Liver (tissue), 8 donors: ENCODE measurements at regions not wholly inside any gene's neighbourhood (a gene's known extent, or its start where the extent isn't known, plus 50 kb on each side); places are given as distances from the start of the nearest gene placed in this dataset.

ENCODE experiments used
- DNase-seq: peaks from one replicate; pipeline ENCODE4 v3.0.0-alpha.2; 2017; ENCODE audit warnings: low spot score
- H3K27ac ChIP-seq, 2 donors: one replicate each; pipeline ENCODE4 v1.7.0; 2013; ENCODE audit warnings: inconsistent platforms in 2 of 2, low read length in 2 of 2, control low read depth in 1 of 2, low read depth in 1 of 2, mild to moderate bottlenecking in 1 of 2
- H3K27me3 ChIP-seq, 4 donors: one replicate each; pipeline versions ENCODE4 v1.6.1 to v1.7.0; 2013; ENCODE audit warnings: low read length in 3 of 4, inconsistent platforms in 1 of 4, mild to moderate bottlenecking in 1 of 4, moderate library complexity in 1 of 4; ENCODE audit not compliant: control insufficient read depth in 4 of 4, insufficient read depth in 4 of 4
- H3K36me3 ChIP-seq, 4 donors: one replicate each; pipeline versions ENCODE4 v1.6.1 to v1.7.0; 2013; ENCODE audit warnings: low read length in 3 of 4, mild to moderate bottlenecking in 3 of 4, low read depth in 1 of 4, moderate library complexity in 1 of 4; ENCODE audit not compliant: control insufficient read depth in 4 of 4, insufficient read depth in 3 of 4
- H3K4me1 ChIP-seq, 4 donors: one replicate each; pipeline versions ENCODE4 v1.6.1 to v1.7.0; 2013; ENCODE audit warnings: low read length in 3 of 4, mild to moderate bottlenecking in 3 of 4, moderate library complexity in 1 of 4; ENCODE audit not compliant: control insufficient read depth in 4 of 4, insufficient read depth in 4 of 4
- H3K4me3 ChIP-seq, 3 donors: one replicate each; pipeline versions ENCODE4 v1.6.1 to v1.7.0; 2013; ENCODE audit warnings: low read length in 3 of 3, control low read depth in 1 of 3, low read depth in 1 of 3, mild to moderate bottlenecking in 1 of 3
- H3K9ac ChIP-seq, 2 donors: one replicate each; pipeline ENCODE4 v1.7.0; 2013; ENCODE audit warnings: low read length in 2 of 2, mild to moderate bottlenecking in 2 of 2, moderate library complexity in 2 of 2, control low read depth in 1 of 2, low read depth in 1 of 2
- H3K9me3 ChIP-seq, 4 donors: one replicate each; pipeline versions ENCODE4 v1.6.1 to v1.7.0; 2013; ENCODE audit warnings: low read length in 3 of 4; ENCODE audit not compliant: control insufficient read depth in 4 of 4
- CTCF ChIP-seq: fragments of 150-350 bp; IDR thresholded peaks from 2 replicates; pipeline ENCODE4 v1.5.1; 2017; ENCODE audit warnings: improper control_type of control experiment, low read depth, low read length; ENCODE audit not compliant: missing input control
- EGR1 ChIP-seq, 2 donors: IDR thresholded peaks; 2 replicates each; pipeline ENCODE4 v1.6.1; 2016 to 2018; ENCODE audit warnings: antibody characterized with exemption in 2 of 2, low read depth in 2 of 2
- FOXA1 ChIP-seq: IDR thresholded peaks from 2 replicates; pipeline ENCODE4 v1.6.1; 2016; ENCODE audit warnings: antibody characterized with exemption
- RAD21 ChIP-seq, 2 donors: IDR thresholded peaks; 2 replicates each; pipeline ENCODE4 v1.6.1; 2016; ENCODE audit warnings: antibody characterized with exemption in 2 of 2, mild to moderate bottlenecking in 2 of 2
- YY1 ChIP-seq: IDR thresholded peaks from 2 replicates; pipeline ENCODE4 v1.6.1; 2016; ENCODE audit warnings: antibody characterized with exemption, mild to moderate bottlenecking
- ZBTB33 ChIP-seq: IDR thresholded peaks from 2 replicates; pipeline ENCODE4 v1.6.1; 2016; ENCODE audit warnings: antibody characterized with exemption
- WGBS: extraction: QIAGEN DNeasy Blood & Tissue Kit; methylation state at CpG from one replicate; pipeline ENCODE4 v1.1.7; 2013; 5-methylcytosine and 5-hydroxymethylcytosine counted together
- TF ChIP-seq, protein P1 (sequence below): IDR thresholded peaks from 2 replicates; pipeline ENCODE4 v1.6.1; 2016; ENCODE audit warnings: antibody characterized with exemption
- TF ChIP-seq, protein P2 (sequence below): IDR thresholded peaks from 2 replicates; pipeline ENCODE4 v1.6.1; 2016; ENCODE audit warnings: antibody characterized with exemption
- TF ChIP-seq, protein P3 (sequence below): IDR thresholded peaks from 2 replicates; pipeline ENCODE4 v1.6.1; 2016; ENCODE audit warnings: antibody characterized with exemption, mild to moderate bottlenecking
- donor health status: healthy.
- donor health status: healthy.
- donor health status: healthy.
- donor health status: healthy.
- donor health status: healthy.

GRCh38 chr4:170990989-170991589, 822.1 kb upstream of the GALNTL6 start:
- H3K9ac ChIP-seq, result no peak overlapping the region
- H3K27ac ChIP-seq, result no peak overlapping the region
- H3K4me3 ChIP-seq, result no peak overlapping the region
- H3K4me1 ChIP-seq, result no peaks in the 10 kb centered on the region
- WGBS, result 44% methylated on average over 8 of the region's 8 CpGs
- no peaks in the 10 kb centered on the region for H3K27me3 ChIP-seq
- no peaks in the 10 kb centered on the region for H3K36me3 ChIP-seq
- H3K9me3 ChIP-seq, result no peaks in the 10 kb centered on the region
- DNase-seq, result no peak
- TF ChIP-seq CTCF (peak; percentile 19), RAD21 (IDR thresholded peaks at IDR 0.05) (peak; percentile 32 to 55)
- TF ChIP-seq, protein P1, sequence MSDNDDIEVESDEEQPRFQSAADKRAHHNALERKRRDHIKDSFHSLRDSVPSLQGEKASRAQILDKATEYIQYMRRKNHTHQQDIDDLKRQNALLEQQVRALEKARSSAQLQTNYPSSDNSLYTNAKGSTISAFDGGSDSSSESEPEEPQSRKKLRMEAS, result no peak
- TF ChIP-seq, protein P2, sequence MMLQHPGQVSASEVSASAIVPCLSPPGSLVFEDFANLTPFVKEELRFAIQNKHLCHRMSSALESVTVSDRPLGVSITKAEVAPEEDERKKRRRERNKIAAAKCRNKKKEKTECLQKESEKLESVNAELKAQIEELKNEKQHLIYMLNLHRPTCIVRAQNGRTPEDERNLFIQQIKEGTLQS, result no peak

DNA sequence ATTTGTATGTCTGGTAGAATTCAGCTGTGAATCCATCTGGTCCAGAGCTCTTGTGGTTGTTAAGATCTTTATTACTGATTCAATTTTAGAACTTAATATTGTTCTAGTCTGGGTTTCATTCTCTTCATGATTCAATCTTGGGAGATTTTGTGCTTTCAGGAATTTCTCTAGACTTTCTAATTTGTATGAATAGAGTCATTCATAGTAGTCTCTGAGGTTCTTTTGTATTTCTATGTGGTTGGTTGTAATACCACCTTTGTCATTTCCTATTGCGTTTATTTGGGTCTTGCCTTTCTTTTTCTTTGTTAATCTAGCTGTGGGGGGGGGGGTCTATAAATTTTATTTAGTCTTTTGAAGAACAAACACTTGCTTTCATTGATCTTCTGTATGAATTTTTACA, 824.8 kb upstream of the GALNTL6 start:
- no peaks in the 10 kb centered on the region for H3K9me3 ChIP-seq
- TF ChIP-seq RAD21 (IDR thresholded peaks at IDR 0.05), result no peak
- no peak for TF ChIP-seq EGR1 (IDR thresholded peaks at IDR 0.05; ENCODE audit: low read depth in 2 of 2)
- WGBS, result 81% methylated on average over 1 of the region's 1 CpG
- DNase-seq, result no peak
- no peaks in the 10 kb centered on the region for H3K36me3 ChIP-seq
- no peak overlapping the region for H3K4me3 ChIP-seq
- H3K4me1 ChIP-seq, result no peaks in the 10 kb centered on the region
- no peak overlapping the region for H3K9ac ChIP-seq
- no peaks in the 10 kb centered on the region for H3K27me3 ChIP-seq
- H3K27ac ChIP-seq, result no peak overlapping the region

GRCh38 chr4:170979736-170980135, 833.5 kb upstream of the GALNTL6 start:
- no peaks in the 10 kb centered on the region for H3K27me3 ChIP-seq
- TF ChIP-seq ZBTB33, result no peak
- TF ChIP-seq, protein P1, result no peak
- TF ChIP-seq, protein P3, sequence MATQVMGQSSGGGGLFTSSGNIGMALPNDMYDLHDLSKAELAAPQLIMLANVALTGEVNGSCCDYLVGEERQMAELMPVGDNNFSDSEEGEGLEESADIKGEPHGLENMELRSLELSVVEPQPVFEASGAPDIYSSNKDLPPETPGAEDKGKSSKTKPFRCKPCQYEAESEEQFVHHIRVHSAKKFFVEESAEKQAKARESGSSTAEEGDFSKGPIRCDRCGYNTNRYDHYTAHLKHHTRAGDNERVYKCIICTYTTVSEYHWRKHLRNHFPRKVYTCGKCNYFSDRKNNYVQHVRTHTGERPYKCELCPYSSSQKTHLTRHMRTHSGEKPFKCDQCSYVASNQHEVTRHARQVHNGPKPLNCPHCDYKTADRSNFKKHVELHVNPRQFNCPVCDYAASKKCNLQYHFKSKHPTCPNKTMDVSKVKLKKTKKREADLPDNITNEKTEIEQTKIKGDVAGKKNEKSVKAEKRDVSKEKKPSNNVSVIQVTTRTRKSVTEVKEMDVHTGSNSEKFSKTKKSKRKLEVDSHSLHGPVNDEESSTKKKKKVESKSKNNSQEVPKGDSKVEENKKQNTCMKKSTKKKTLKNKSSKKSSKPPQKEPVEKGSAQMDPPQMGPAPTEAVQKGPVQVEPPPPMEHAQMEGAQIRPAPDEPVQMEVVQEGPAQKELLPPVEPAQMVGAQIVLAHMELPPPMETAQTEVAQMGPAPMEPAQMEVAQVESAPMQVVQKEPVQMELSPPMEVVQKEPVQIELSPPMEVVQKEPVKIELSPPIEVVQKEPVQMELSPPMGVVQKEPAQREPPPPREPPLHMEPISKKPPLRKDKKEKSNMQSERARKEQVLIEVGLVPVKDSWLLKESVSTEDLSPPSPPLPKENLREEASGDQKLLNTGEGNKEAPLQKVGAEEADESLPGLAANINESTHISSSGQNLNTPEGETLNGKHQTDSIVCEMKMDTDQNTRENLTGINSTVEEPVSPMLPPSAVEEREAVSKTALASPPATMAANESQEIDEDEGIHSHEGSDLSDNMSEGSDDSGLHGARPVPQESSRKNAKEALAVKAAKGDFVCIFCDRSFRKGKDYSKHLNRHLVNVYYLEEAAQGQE, result no peak
- no peak for TF ChIP-seq RAD21 (IDR thresholded peaks at IDR 0.05)
- no peak for TF ChIP-seq CTCF
- TF ChIP-seq FOXA1, result no peak
- no peak for TF ChIP-seq YY1
- H3K27ac ChIP-seq, result no peak overlapping the region
- H3K9me3 ChIP-seq, result no peaks in the 10 kb centered on the region
- no peaks in the 10 kb centered on the region for H3K4me1 ChIP-seq
- 90% methylated on average over 6 of the region's 6 CpGs for WGBS
- no peaks in the 10 kb centered on the region for H3K36me3 ChIP-seq
- H3K4me3 ChIP-seq, result no peak overlapping the region
- DNase-seq, result no peak
- no peak overlapping the region for H3K9ac ChIP-seq
